Kasumi-1 (cell line): ENCODE measurements at regions not wholly inside any gene's neighbourhood (a gene's known extent, or its start where the extent isn't known, plus 50 kb on each side); places are given as distances from the start of the nearest gene placed in this dataset.
"Not testable (repeated sequence)": the region's sequence is repeated elsewhere in the genome, so short reads cannot be mapped to it uniquely, and the experiment has no call there.

ENCODE experiments used
- DNase-seq, 2 experiments: peaks; one replicate each; lab custom pipeline; 2025; lab: John Stamatoyannopoulos, UW

- DNase-seq = peak in 1 of 2 experiments; percentile 12
Observed at GRCh38 chr14:83085136-83085535, 1551.5 kb upstream of the SEL1L start.

- no peak for DNase-seq
Observed at GRCh38 chr14:83085725-83086124, 1552.1 kb upstream of the SEL1L start.

- not testable (repeated sequence) for DNase-seq
Observed at GRCh38 chr14:83091991-83092956, 1558.6 kb upstream of the SEL1L start.

GRCh38 chr14:83096092-83096491, 1562.4 kb upstream of the SEL1L start:
- no peak for DNase-seq

GRCh38 chr14:83101846-83102245, 1568.2 kb upstream of the SEL1L start:
- no peak for DNase-seq

GRCh38 chr14:83118029-83118428, 1584.4 kb upstream of the SEL1L start:
- DNase-seq = no peak

- no peak for DNase-seq
Observed at GRCh38 chr14:83120187-83120586, 1586.5 kb upstream of the SEL1L start.

- DNase-seq = no peak
Observed at GRCh38 chr14:83126076-83126475, 1592.4 kb upstream of the SEL1L start.

GRCh38 chr14:83128783-83129182, 1595.1 kb upstream of the SEL1L start:
- no peak for DNase-seq

- DNase-seq = no peak
Observed at GRCh38 chr14:83129496-83129895, 1595.8 kb upstream of the SEL1L start.

GRCh38 chr14:83133981-83134645, 1600.5 kb upstream of the SEL1L start:
- DNase-seq = no peak

GRCh38 chr14:83140756-83141155, 1607.1 kb upstream of the SEL1L start:
- no peak for DNase-seq

- no peak for DNase-seq
Observed at GRCh38 chr14:83147006-83147405, 1613.4 kb upstream of the SEL1L start.

- DNase-seq = no peak
Observed at GRCh38 chr14:83151571-83151970, 1617.9 kb upstream of the SEL1L start.

- no peak for DNase-seq
Observed at GRCh38 chr14:83153081-83153480, 1619.4 kb upstream of the SEL1L start.

GRCh38 chr14:83162361-83162929, 1628.8 kb upstream of the SEL1L start:
- no peak for DNase-seq

- DNase-seq = no peak
Observed at GRCh38 chr14:83163016-83163415, 1629.4 kb upstream of the SEL1L start.

GRCh38 chr14:83164016-83164415, 1630.4 kb upstream of the SEL1L start:
- DNase-seq = no peak

- no peak for DNase-seq
Observed at GRCh38 chr14:83164591-83164990, 1630.9 kb upstream of the SEL1L start.

GRCh38 chr14:83170165-83170564, 1636.5 kb upstream of the SEL1L start:
- DNase-seq = no peak

- DNase-seq = no peak
Observed at GRCh38 chr14:83171761-83172160, 1638.1 kb upstream of the SEL1L start.

- DNase-seq = no peak
Observed at GRCh38 chr14:83172363-83172762, 1638.7 kb upstream of the SEL1L start.

- DNase-seq = no peak
Observed at GRCh38 chr14:83173687-83174086, 1640.0 kb upstream of the SEL1L start.
